H9 (cell line): ENCODE measurements at regions not wholly inside any gene's neighbourhood (a gene's known extent, or its start where the extent isn't known, plus 50 kb on each side); places are given as distances from the start of the nearest gene placed in this dataset.

Source experiments
- DNase-seq: peaks from one replicate; pipeline ENCODE4 v3.0.0-alpha.2; 2017
- H2AFZ ChIP-seq: one replicate; pipeline ENCODE4 v1.6.1; 2013; ENCODE audit warnings: mild to moderate bottlenecking, low read length, control low read depth, moderate library complexity
- H2AK5ac ChIP-seq: 2 replicates; pipeline ENCODE4 v1.6.1; 2013; ENCODE audit warnings: low read length, control low read depth, mixed read lengths; ENCODE audit not compliant: insufficient read length
- H2BK120ac ChIP-seq: one replicate; pipeline ENCODE4 v1.6.1; 2013; ENCODE audit warnings: low read depth, mild to moderate bottlenecking, low read length, control low read depth, inconsistent platforms; ENCODE audit not compliant: poor library complexity, severe bottlenecking
- H2BK12ac ChIP-seq: 2 replicates; pipeline ENCODE4 v1.6.1; 2013; ENCODE audit warnings: low read length, control low read depth, mixed read lengths, low read depth; ENCODE audit not compliant: insufficient read length
- H2BK15ac ChIP-seq: 2 replicates; pipeline ENCODE4 v1.6.1; 2013; ENCODE audit warnings: low read depth, low read length, control low read depth
- H2BK20ac ChIP-seq: one replicate; pipeline ENCODE4 v1.6.1; 2013; ENCODE audit warnings: low read depth, mild to moderate bottlenecking, low read length, control low read depth, inconsistent platforms; ENCODE audit not compliant: poor library complexity, severe bottlenecking
- H2BK5ac ChIP-seq: 2 replicates; pipeline ENCODE4 v1.6.1; 2013; ENCODE audit warnings: low read length, control low read depth, mixed read lengths; ENCODE audit not compliant: insufficient read length
- H3K14ac ChIP-seq: 2 replicates; pipeline ENCODE4 v1.6.1; 2013; ENCODE audit warnings: low read length, control low read depth; ENCODE audit not compliant: insufficient read depth
- H3K18ac ChIP-seq: 2 replicates; pipeline ENCODE4 v1.6.1; 2013; ENCODE audit warnings: low read depth, mild to moderate bottlenecking, mixed read lengths, low read length, control low read depth; ENCODE audit not compliant: insufficient read length
- H3K23ac ChIP-seq: 2 replicates; pipeline ENCODE4 v1.6.1; 2013; ENCODE audit warnings: low read length, control low read depth, mixed read lengths, low read depth; ENCODE audit not compliant: insufficient read length
- H3K23me2 ChIP-seq: 2 replicates; pipeline ENCODE4 v1.6.1; 2013; ENCODE audit warnings: low read depth, mild to moderate bottlenecking, mixed read lengths, low read length, control low read depth; ENCODE audit not compliant: insufficient read length, poor library complexity, severe bottlenecking
- H3K27ac ChIP-seq: 2 replicates; pipeline ENCODE4 v1.5.1; 2013; ENCODE audit warnings: low read length, control low read depth, mixed read lengths, low read depth; ENCODE audit not compliant: insufficient read length
- H3K27me3 ChIP-seq: 2 replicates; pipeline ENCODE4 v1.6.1; 2013; ENCODE audit warnings: low read length, control low read depth, inconsistent platforms; ENCODE audit not compliant: insufficient read depth
- H3K4ac ChIP-seq: 2 replicates; pipeline ENCODE4 v1.6.1; 2013; ENCODE audit warnings: low read depth, mild to moderate bottlenecking, control low read depth, inconsistent platforms, low read length, moderate library complexity
- H3K4me1 ChIP-seq: 2 replicates; pipeline ENCODE4 v1.6.1; 2013; ENCODE audit warnings: low read length, control low read depth, inconsistent platforms; ENCODE audit not compliant: insufficient read depth
- H3K4me2 ChIP-seq: 2 replicates; pipeline ENCODE4 v1.6.1; 2013; ENCODE audit warnings: low read length, control low read depth, mixed read lengths; ENCODE audit not compliant: insufficient read length, insufficient read depth
- H3K56ac ChIP-seq: 2 replicates; pipeline ENCODE4 v1.6.1; 2013; ENCODE audit warnings: low read depth, mild to moderate bottlenecking, mixed read lengths, low read length, control low read depth; ENCODE audit not compliant: insufficient read length
- H3K79me1 ChIP-seq: 2 replicates; pipeline ENCODE4 v1.6.1; 2013; ENCODE audit warnings: low read depth, mild to moderate bottlenecking, moderate library complexity, low read length, control low read depth, inconsistent platforms; ENCODE audit not compliant: insufficient read depth, poor library complexity, severe bottlenecking
- H3K79me2 ChIP-seq: 2 replicates; pipeline ENCODE4 v1.6.1; 2013; ENCODE audit warnings: low read length, control low read depth, inconsistent platforms; ENCODE audit not compliant: insufficient read depth
- H3K9ac ChIP-seq: 2 replicates; pipeline ENCODE4 v1.6.1; 2013; ENCODE audit warnings: low read length, control low read depth, mixed read lengths; ENCODE audit not compliant: insufficient read length; ENCODE audit errors: extremely low read depth
- H3K9me3 ChIP-seq: one replicate; pipeline ENCODE4 v1.6.1; 2013; ENCODE audit warnings: low read depth, low read length, inconsistent platforms; ENCODE audit not compliant: control insufficient read depth
- H3T11ph ChIP-seq: one replicate; pipeline ENCODE4 v1.6.1; 2013; ENCODE audit warnings: mild to moderate bottlenecking, low read length, control low read depth, inconsistent platforms
- H4K20me1 ChIP-seq: one replicate; pipeline ENCODE4 v1.6.1; 2013; ENCODE audit not compliant: control insufficient read depth, insufficient read length, insufficient read depth
- H4K5ac ChIP-seq: 2 replicates; pipeline ENCODE4 v1.6.1; 2013; ENCODE audit warnings: low read depth, mild to moderate bottlenecking, mixed read lengths, low read length, control low read depth; ENCODE audit not compliant: insufficient read length
- H4K8ac ChIP-seq: replicated peaks from 2 replicates; pipeline ENCODE4 v1.6.1; 2013; ENCODE audit warnings: low read length, control low read depth, mixed read lengths, low read depth; ENCODE audit not compliant: insufficient read length
- H4K91ac ChIP-seq: 2 replicates; pipeline ENCODE4 v1.6.1; 2013; ENCODE audit warnings: low read depth, mild to moderate bottlenecking, moderate library complexity, mixed read lengths, low read length, control low read depth; ENCODE audit not compliant: insufficient read length
- H3K27ac Mint-ChIP-seq, 3 experiments: 2 replicates in 2 of 3; 3 replicates in 1 of 3; pipeline ENCODE4 v1.8.0; 2020 to 2021; ENCODE audit warnings: mixed read lengths in 3 of 3, mild to moderate bottlenecking in 1 of 3, moderate library complexity in 1 of 3
- H3K27me3 Mint-ChIP-seq: 2 replicates; pipeline ENCODE4 v1.8.0; 2021; ENCODE audit warnings: low read depth, mild to moderate bottlenecking, moderate library complexity, mixed read lengths
- H3K36me3 Mint-ChIP-seq, 3 experiments: 2 replicates in 2 of 3; 3 replicates in 1 of 3; pipeline ENCODE4 v1.8.0; 2020 to 2021; ENCODE audit warnings: low read depth in 3 of 3, mixed read lengths in 3 of 3; ENCODE audit not compliant: insufficient read depth in 1 of 3
- H3K4me1 Mint-ChIP-seq, 2 experiments: 2 replicates each; pipeline ENCODE4 v1.8.0; 2020; ENCODE audit warnings: mixed read lengths in 2 of 2
- H3K4me3 Mint-ChIP-seq, 2 experiments: 2 replicates in 1 of 2; 3 replicates in 1 of 2; pipeline ENCODE4 v1.8.0; 2020 to 2021; ENCODE audit warnings: mild to moderate bottlenecking in 2 of 2, mixed read lengths in 2 of 2, moderate library complexity in 1 of 2
- H3K9me3 Mint-ChIP-seq, 2 experiments: 2 replicates in 1 of 2; 3 replicates in 1 of 2; pipeline ENCODE4 v1.8.0; 2020; ENCODE audit warnings: mild to moderate bottlenecking in 2 of 2, mixed read lengths in 2 of 2, moderate library complexity in 1 of 2
- WGBS: extraction: QIAGEN DNeasy Blood & Tissue Kit; methylation state at CpG from one replicate; pipeline ENCODE4 v1.1.7; 2013; ENCODE audit warnings: missing lambda C conversion rate, low lambda C conversion rate, mixed read lengths; ENCODE audit not compliant: insufficient read length; ENCODE audit errors: extremely low coverage; 5-methylcytosine and 5-hydroxymethylcytosine counted together
- TF ChIP-seq, protein P1 (sequence below): fragments of 200-600 bp; sonication (generic); conservative IDR thresholded peaks from 3 replicates; pipeline ENCODE4 v1.8.0; 2021; ENCODE audit warnings: antibody characterized with exemption, mild to moderate bottlenecking

DNA sequence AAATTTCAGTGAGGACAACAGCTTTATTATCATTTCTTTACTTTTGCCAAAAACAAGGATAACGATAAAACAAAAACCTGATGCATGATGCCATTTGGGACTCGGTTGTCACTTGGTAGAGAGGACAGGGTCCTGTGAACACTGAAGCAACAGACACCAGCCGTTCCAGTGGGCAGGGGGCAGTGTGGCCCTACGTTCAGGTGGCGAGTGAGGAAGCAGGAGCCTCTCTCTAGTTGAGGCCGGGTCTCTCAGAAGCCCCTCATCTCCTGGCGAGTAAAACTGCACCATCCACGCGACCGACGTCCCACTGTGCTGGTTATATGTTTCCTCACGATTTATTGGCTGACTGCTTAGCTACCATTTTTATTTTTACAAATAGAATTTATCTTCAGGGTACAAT lies 231.6 kb downstream of the THBS2 start:
- no peak overlapping the region for H2BK12ac ChIP-seq
- H3K79me2 ChIP-seq, result no peaks in the 10 kb centered on the region
- H2AFZ ChIP-seq, result no peak overlapping the region
- no peak for DNase-seq
- H3K79me1 ChIP-seq, result no peaks in the 10 kb centered on the region
- TF ChIP-seq, protein P1, sequence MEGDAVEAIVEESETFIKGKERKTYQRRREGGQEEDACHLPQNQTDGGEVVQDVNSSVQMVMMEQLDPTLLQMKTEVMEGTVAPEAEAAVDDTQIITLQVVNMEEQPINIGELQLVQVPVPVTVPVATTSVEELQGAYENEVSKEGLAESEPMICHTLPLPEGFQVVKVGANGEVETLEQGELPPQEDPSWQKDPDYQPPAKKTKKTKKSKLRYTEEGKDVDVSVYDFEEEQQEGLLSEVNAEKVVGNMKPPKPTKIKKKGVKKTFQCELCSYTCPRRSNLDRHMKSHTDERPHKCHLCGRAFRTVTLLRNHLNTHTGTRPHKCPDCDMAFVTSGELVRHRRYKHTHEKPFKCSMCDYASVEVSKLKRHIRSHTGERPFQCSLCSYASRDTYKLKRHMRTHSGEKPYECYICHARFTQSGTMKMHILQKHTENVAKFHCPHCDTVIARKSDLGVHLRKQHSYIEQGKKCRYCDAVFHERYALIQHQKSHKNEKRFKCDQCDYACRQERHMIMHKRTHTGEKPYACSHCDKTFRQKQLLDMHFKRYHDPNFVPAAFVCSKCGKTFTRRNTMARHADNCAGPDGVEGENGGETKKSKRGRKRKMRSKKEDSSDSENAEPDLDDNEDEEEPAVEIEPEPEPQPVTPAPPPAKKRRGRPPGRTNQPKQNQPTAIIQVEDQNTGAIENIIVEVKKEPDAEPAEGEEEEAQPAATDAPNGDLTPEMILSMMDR, result peak; percentile 57
- WGBS, result no CpG with 5 or more reads among the region's 12 CpGs
- H4K91ac ChIP-seq, result no peak overlapping the region
- Mint-ChIP-seq H3K36me3 (peaks cover 10 to 34% (median 18%) of the 10 kb centered on the region in 3 experiments), H3K9me3 (peaks cover 31% of the 10 kb centered on the region in 2 experiments), H3K27me3 (no peaks in the 10 kb centered on the region; the same call in 1 of the 2 replicates), H3K27ac (no peak overlapping the region), H3K4me3 (no peak overlapping the region), H3K4me1 (peaks cover 0 to 11% of the 10 kb centered on the region in 2 experiments; a peak in 1 of 4 replicates)
- H2BK15ac ChIP-seq, result no peak overlapping the region
- no peaks in the 10 kb centered on the region for H3K4me1 ChIP-seq
- no peak overlapping the region for H3T11ph ChIP-seq
- H3K14ac ChIP-seq, result no peak overlapping the region
- no peak overlapping the region for H3K23ac ChIP-seq
- no peak overlapping the region for H4K8ac ChIP-seq
- no peak overlapping the region for H3K4ac ChIP-seq
- H2BK120ac ChIP-seq, result no peak overlapping the region
- H3K9me3 ChIP-seq, result no peaks in the 10 kb centered on the region
- no peak overlapping the region for H3K9ac ChIP-seq
- H2AK5ac ChIP-seq, result no peak overlapping the region
- no peak overlapping the region for H3K18ac ChIP-seq
- no peak overlapping the region for H3K56ac ChIP-seq
- no peaks in the 10 kb centered on the region for H3K23me2 ChIP-seq
- no peak overlapping the region for H3K27ac ChIP-seq
- H4K5ac ChIP-seq, result no peak overlapping the region
- H3K4me2 ChIP-seq, result no peak overlapping the region
- H3K27me3 ChIP-seq, result no peaks in the 10 kb centered on the region
- H2BK5ac ChIP-seq, result no peak overlapping the region
- no peak overlapping the region for H2BK20ac ChIP-seq
- no peaks in the 10 kb centered on the region for H4K20me1 ChIP-seq
